ENCODE measurements at regions not wholly inside any gene's neighbourhood (a gene's known extent, or its start where the extent isn't known, plus 50 kb on each side); places are given as distances from the start of the nearest gene placed in this dataset.

DNA sequence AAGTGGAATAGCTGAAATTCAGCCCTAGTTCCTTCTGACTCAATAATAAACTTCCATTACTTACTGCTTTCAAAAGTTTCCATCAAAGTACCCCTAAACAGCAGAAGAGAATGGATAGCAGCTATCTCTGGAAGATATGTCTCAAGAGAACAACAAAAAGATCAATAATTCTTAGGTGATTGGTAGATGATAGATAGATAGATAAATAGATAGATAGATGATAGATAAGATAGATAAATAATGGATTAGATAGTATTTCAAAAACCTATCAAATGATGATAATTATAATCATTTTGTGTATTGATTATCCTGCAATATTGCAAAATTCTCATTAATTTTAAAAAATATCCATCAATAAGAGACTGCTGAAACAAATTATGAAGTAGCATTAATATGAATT lies 97.4 kb upstream of the CCND2 start:
- TF ChIP-seq EZH2 (IDR thresholded peaks at IDR 0.05; ENCODE audit: insufficient read depth, poor library complexity, severe bottlenecking) (no peak), EZH2phosphoT487 (IDR thresholded peaks at IDR 0.05; ENCODE audit: insufficient read depth, low read depth) (no peak)
